IMR-90 (cell line): ENCODE measurements at regions not wholly inside any gene's neighbourhood (a gene's known extent, or its start where the extent isn't known, plus 50 kb on each side); places are given as distances from the start of the nearest gene placed in this dataset.

Experiments
- ATAC-seq: fragments of 200-7000 bp; cut with Tn5 transposase; 2 replicates; pipeline ENCODE4 v1.9.1; 2020; ENCODE audit warnings: low read depth, mild to moderate bottlenecking, moderate library complexity
- BruUV-seq: library from RNA; stranded (reverse); fragments of 400-500 nt; replicated peaks from 2 replicates; lab custom pipeline; 2021; lab: Mats Ljungman, UMichigan
- CTCF ChIA-PET: fragments of 300-600 bp; formaldehyde crosslinking; extraction: SDS; loops from one replicate; lab custom pipeline; 2021; ENCODE audit warnings: antibody characterized with exemption; lab: Yijun Ruan, JAX
- POLR2A ChIA-PET: fragments of 300-600 bp; sonication (Branson Sonifier 250); formaldehyde crosslinking; loops from one replicate; lab custom pipeline; 2022; ENCODE audit warnings: antibody characterized with exemption; ENCODE audit not compliant: unreplicated experiment; lab: Charles Lee
- DNase-seq: peaks from one replicate; pipeline ENCODE4 v3.0.0; 2013
- H2AFZ ChIP-seq: replicated peaks from 2 replicates; pipeline ENCODE3; 2013; ENCODE audit warnings: low read length, mild to moderate bottlenecking; ENCODE audit not compliant: poor library complexity
- H2AK5ac ChIP-seq: 2 replicates; pipeline ENCODE4 v1.6.1; 2013; ENCODE audit warnings: low read depth, low read length, inconsistent platforms
- H2AK9ac ChIP-seq: replicated peaks from 2 replicates; pipeline ENCODE3; 2013; ENCODE audit warnings: mild to moderate bottlenecking, low read depth, low read length, moderate library complexity; ENCODE audit not compliant: poor library complexity
- H2BK120ac ChIP-seq: 2 replicates; pipeline ENCODE4 v1.6.1; 2013; ENCODE audit warnings: low read depth, low read length, inconsistent platforms
- H2BK15ac ChIP-seq: 3 replicates; pipeline ENCODE4 v1.6.1; 2013; ENCODE audit warnings: low read depth, low read length, inconsistent platforms
- H2BK20ac ChIP-seq: 2 replicates; pipeline ENCODE4 v1.6.1; 2013; ENCODE audit warnings: low read depth, mild to moderate bottlenecking, inconsistent platforms, low read length, moderate library complexity
- H2BK5ac ChIP-seq: 2 replicates; pipeline ENCODE4 v1.6.1; 2013; ENCODE audit warnings: mild to moderate bottlenecking, low read depth, low read length, inconsistent platforms; ENCODE audit not compliant: poor library complexity, severe bottlenecking
- H3K14ac ChIP-seq: replicated peaks from 2 replicates; pipeline ENCODE4 v1.6.1; 2013; ENCODE audit warnings: low read depth, low read length, inconsistent platforms
- H3K18ac ChIP-seq: 2 replicates; pipeline ENCODE4 v1.6.1; 2013; ENCODE audit warnings: low read depth, low read length, control low read depth
- H3K23ac ChIP-seq: 2 replicates; pipeline ENCODE4 v1.6.1; 2013; ENCODE audit warnings: low read depth, low read length, inconsistent platforms
- H3K27ac ChIP-seq: 2 replicates; pipeline ENCODE4 v1.5.1; 2013; ENCODE audit warnings: mild to moderate bottlenecking, control low read depth, low read length; ENCODE audit not compliant: insufficient read depth
- H3K27me3 ChIP-seq: 2 replicates; pipeline ENCODE4 v1.6.1; 2013; ENCODE audit warnings: low read length; ENCODE audit not compliant: control insufficient read depth, insufficient read depth
- H3K36me3 ChIP-seq: 2 replicates; pipeline ENCODE4 v1.6.1; 2013; ENCODE audit warnings: low read length, mixed read lengths; ENCODE audit not compliant: control insufficient read depth, insufficient read depth
- H3K4ac ChIP-seq: 2 replicates; pipeline ENCODE4 v1.6.1; 2013; ENCODE audit warnings: low read depth, low read length, inconsistent platforms
- H3K4me1 ChIP-seq: 2 replicates; pipeline ENCODE4 v1.6.1; 2013; ENCODE audit warnings: low read length, mixed read lengths; ENCODE audit not compliant: control insufficient read depth, insufficient read depth
- H3K4me2 ChIP-seq: 2 replicates; pipeline ENCODE4 v1.6.1; 2013; ENCODE audit warnings: low read depth, mild to moderate bottlenecking, control low read depth, low read length, moderate library complexity
- H3K4me3 ChIP-seq: 2 replicates; pipeline ENCODE4 v1.5.1; 2013; ENCODE audit warnings: low read depth, mild to moderate bottlenecking, control low read depth, low read length, moderate library complexity; ENCODE audit not compliant: insufficient read depth
- H3K56ac ChIP-seq: 2 replicates; pipeline ENCODE4 v1.6.1; 2013; ENCODE audit warnings: low read length, inconsistent platforms; ENCODE audit not compliant: insufficient read depth; ENCODE audit errors: extremely low read depth
- H3K79me1 ChIP-seq, 2 experiments: 2 replicates each; pipeline ENCODE4 v1.6.1; 2013; ENCODE audit warnings: low read length in 2 of 2, inconsistent platforms in 1 of 2, low read depth in 1 of 2
- H3K9ac ChIP-seq: 2 replicates; pipeline ENCODE4 v1.6.1; 2013; ENCODE audit warnings: low read depth, low read length, control low read depth
- H3K9me1 ChIP-seq: 2 replicates; pipeline ENCODE4 v1.6.1; 2013; ENCODE audit warnings: low read length, inconsistent platforms; ENCODE audit not compliant: insufficient read depth
- H3K9me3 ChIP-seq: 2 replicates; pipeline ENCODE4 v1.6.1; 2013; ENCODE audit warnings: low read length; ENCODE audit not compliant: control insufficient read depth, insufficient read depth
- H4K20me1 ChIP-seq: 2 replicates; pipeline ENCODE4 v1.6.1; 2013; ENCODE audit warnings: low read length, inconsistent platforms; ENCODE audit not compliant: insufficient read depth
- H4K5ac ChIP-seq: 2 replicates; pipeline ENCODE4 v1.6.1; 2013; ENCODE audit warnings: mild to moderate bottlenecking, low read depth, low read length, control low read depth
- H4K8ac ChIP-seq, 2 experiments: 2 replicates each; pipeline ENCODE4 v1.6.1; 2013; ENCODE audit warnings: low read depth in 2 of 2, low read length in 2 of 2, control low read depth in 1 of 2, inconsistent platforms in 1 of 2
- H4K91ac ChIP-seq: 2 replicates; pipeline ENCODE4 v1.6.1; 2013; ENCODE audit warnings: low read depth, low read length, inconsistent platforms; ENCODE audit not compliant: insufficient read depth
- CEBPB ChIP-seq: IDR thresholded peaks from 2 replicates; pipeline ENCODE4 v1.6.1; 2012; ENCODE audit warnings: low read depth, low read length, improper control_type of control experiment
- NFE2L2 ChIP-seq: fragments of 150-350 bp; IDR thresholded peaks from 2 replicates; pipeline ENCODE4 v1.6.1; 2016; ENCODE audit warnings: low read depth, mild to moderate bottlenecking, low read length
- USF2 ChIP-seq: fragments of 150-350 bp; IDR thresholded peaks from 2 replicates; pipeline ENCODE4 v1.6.1; 2017; ENCODE audit warnings: mild to moderate bottlenecking, antibody characterized with exemption, low read length, low read depth
- WGBS, 2 experiments: methylation state at CpG; one replicate each; pipeline versions ENCODE4 v1.1.5 to v1.1.7; 2013; ENCODE audit warnings: missing lambda C conversion rate in 2 of 2; ENCODE audit not compliant: insufficient read length in 1 of 2; ENCODE audit errors: extremely low coverage in 2 of 2; 5-methylcytosine and 5-hydroxymethylcytosine counted together
- dilution Hi-C: fragments of 300-500 bp; cut with HindIII; formaldehyde crosslinking; loops from one replicate; pipeline ENCODE4 v1.14.3; 2018; ENCODE audit warnings: low sequenced_read_pairs; ENCODE audit not compliant: unreplicated experiment
- in situ Hi-C: fragments of 300-500 bp; cut with MboI; formaldehyde crosslinking; loops from 3 replicates; pipeline ENCODE4 v1.14.3; 2019; ENCODE audit warnings: low sequenced_read_pairs, inconsistent platforms, mixed read lengths
- intact Hi-C: fragments of 100-400 bp; cut with micrococcal nuclease; formaldehyde crosslinking; loops from 2 replicates; pipeline ENCODE4 v1.10.0; 2022

- TF ChIP-seq CEBPB (no peak), USF2 (no peak), NFE2L2 (no peak)
- Histone ChIP-seq H2AK9ac (no peak overlapping the region), H2BK20ac (no peak overlapping the region), H3K4ac (no peak overlapping the region), H2BK120ac (no peak overlapping the region), H3K79me1 (no peaks in the 10 kb centered on the region), H2BK5ac (no peak overlapping the region), H3K27ac (no peak overlapping the region), H4K8ac (no peak overlapping the region), H3K4me2 (no peak overlapping the region), H3K9me3 (peaks cover 44% of the 10 kb centered on the region), H3K4me1 (no peaks in the 10 kb centered on the region), H3K23ac (no peak overlapping the region), H4K5ac (no peak overlapping the region), H4K91ac (no peak overlapping the region), H3K9ac (no peak overlapping the region), H2BK15ac (no peak overlapping the region), H3K27me3 (no peaks in the 10 kb centered on the region), H3K36me3 (no peaks in the 10 kb centered on the region), H4K20me1 (no peaks in the 10 kb centered on the region), H2AK5ac (no peak overlapping the region), H3K9me1 (no peaks in the 10 kb centered on the region), H3K14ac (no peak overlapping the region), H3K4me3 (no peak overlapping the region), H2AFZ (no peak overlapping the region), H3K56ac (no peak overlapping the region), H3K18ac (no peak overlapping the region)
- ATAC-seq (no peak), DNase-seq (no peak)
- BruUV-seq = no TSS peak
- intact Hi-C loops = no loop called here
- dilution Hi-C loops = no loop called here
- ChIA-PET CTCF (no interaction called here), POLR2A (no interaction called here)
- 60% methylated on average over 3 of the region's 3 CpGs; no CpG with 5 or more reads in 1 of the 2 experiments for whole genome bisulfite sequencing, 2 experiments
- in situ Hi-C loops = no loop called here
These were observed 390.0 kb upstream of the MKI67 start for GRCh38 chr10:128516180-128516579.
